Neutrophil (primary cell): ENCODE measurements at regions not wholly inside any gene's neighbourhood (a gene's known extent, or its start where the extent isn't known, plus 50 kb on each side); places are given as distances from the start of the nearest gene placed in this dataset.

Source experiments
- H3K27ac ChIP-seq: fragments of 200-600 bp; sonication (generic); 2 replicates; pipeline ENCODE4 v1.5.1; 2016; ENCODE audit warnings: mild to moderate bottlenecking, moderate library complexity
- H3K27me3 ChIP-seq: fragments of 200-600 bp; sonication (generic); 2 replicates; pipeline ENCODE4 v1.6.0; 2016; ENCODE audit warnings: mild to moderate bottlenecking
- H3K36me3 ChIP-seq: fragments of 200-600 bp; sonication (generic); 2 replicates; pipeline ENCODE4 v1.5.1; 2017
- H3K4me1 ChIP-seq, 2 experiments: fragments of 200-600 bp in 1 of 2; sonication (generic) in 1 of 2; 1 replicate in 1 of 2; 2 replicates in 1 of 2; pipeline versions ENCODE4 v1.5.1 to v1.6.1; 2013 to 2016; ENCODE audit warnings: low read depth in 1 of 2, low read length in 1 of 2, mild to moderate bottlenecking in 1 of 2, moderate library complexity in 1 of 2; ENCODE audit not compliant: control insufficient read depth in 1 of 2, insufficient read depth in 1 of 2
- H3K4me3 ChIP-seq, 2 experiments: fragments of 200-600 bp in 1 of 2; sonication (generic) in 1 of 2; 1 replicate in 1 of 2; 2 replicates in 1 of 2; pipeline ENCODE4 v1.5.1; 2013 to 2016; ENCODE audit warnings: low read depth in 1 of 2, low read length in 1 of 2, mild to moderate bottlenecking in 1 of 2, moderate library complexity in 1 of 2
- H3K9me3 ChIP-seq: fragments of 200-600 bp; sonication (generic); 2 replicates; pipeline ENCODE4 v1.5.1; 2016
- TF ChIP-seq, protein P1 (sequence below): fragments of 200-600 bp; sonication (generic); IDR thresholded peaks from 2 replicates; pipeline ENCODE4 v1.5.1; 2016; ENCODE audit warnings: antibody characterized with exemption

GRCh38 chr3:103926936-103927335 lies 1439.8 kb upstream of the ALCAM start:
- Histone ChIP-seq H3K9me3 (no peaks in the 10 kb centered on the region), H3K36me3 (no peaks in the 10 kb centered on the region), H3K4me3 (no peak overlapping the region), H3K27me3 (no peaks in the 10 kb centered on the region), H3K27ac (no peak overlapping the region), H3K4me1 (no peaks in the 10 kb centered on the region)
- TF ChIP-seq, protein P1, sequence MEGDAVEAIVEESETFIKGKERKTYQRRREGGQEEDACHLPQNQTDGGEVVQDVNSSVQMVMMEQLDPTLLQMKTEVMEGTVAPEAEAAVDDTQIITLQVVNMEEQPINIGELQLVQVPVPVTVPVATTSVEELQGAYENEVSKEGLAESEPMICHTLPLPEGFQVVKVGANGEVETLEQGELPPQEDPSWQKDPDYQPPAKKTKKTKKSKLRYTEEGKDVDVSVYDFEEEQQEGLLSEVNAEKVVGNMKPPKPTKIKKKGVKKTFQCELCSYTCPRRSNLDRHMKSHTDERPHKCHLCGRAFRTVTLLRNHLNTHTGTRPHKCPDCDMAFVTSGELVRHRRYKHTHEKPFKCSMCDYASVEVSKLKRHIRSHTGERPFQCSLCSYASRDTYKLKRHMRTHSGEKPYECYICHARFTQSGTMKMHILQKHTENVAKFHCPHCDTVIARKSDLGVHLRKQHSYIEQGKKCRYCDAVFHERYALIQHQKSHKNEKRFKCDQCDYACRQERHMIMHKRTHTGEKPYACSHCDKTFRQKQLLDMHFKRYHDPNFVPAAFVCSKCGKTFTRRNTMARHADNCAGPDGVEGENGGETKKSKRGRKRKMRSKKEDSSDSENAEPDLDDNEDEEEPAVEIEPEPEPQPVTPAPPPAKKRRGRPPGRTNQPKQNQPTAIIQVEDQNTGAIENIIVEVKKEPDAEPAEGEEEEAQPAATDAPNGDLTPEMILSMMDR = no peak

DNA sequence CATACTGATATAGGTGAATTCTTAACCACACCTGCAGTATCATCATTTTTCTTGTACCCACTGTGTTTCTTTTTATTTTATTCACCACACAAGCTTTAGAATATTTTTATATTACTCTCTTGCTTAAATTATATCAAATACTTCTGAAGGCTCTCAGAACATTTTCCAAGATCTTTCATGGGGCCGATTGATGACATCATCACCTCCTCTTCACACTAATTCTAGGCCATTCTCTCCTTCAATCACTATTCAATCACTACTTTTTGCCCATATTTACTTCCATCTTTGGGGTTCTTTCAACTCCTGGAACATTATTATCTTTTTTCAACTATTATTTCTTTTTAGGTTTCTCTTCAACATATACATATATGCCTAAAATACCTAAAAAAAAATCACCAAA lies 1438.8 kb upstream of the ALCAM start:
- no peaks in the 10 kb centered on the region for H3K9me3 ChIP-seq
- TF ChIP-seq, protein P1 = no peak
- H3K27ac ChIP-seq = no peak overlapping the region
- no peak overlapping the region for H3K4me3 ChIP-seq
- H3K36me3 ChIP-seq = no peaks in the 10 kb centered on the region
- H3K4me1 ChIP-seq = no peaks in the 10 kb centered on the region
- H3K27me3 ChIP-seq = no peaks in the 10 kb centered on the region

DNA sequence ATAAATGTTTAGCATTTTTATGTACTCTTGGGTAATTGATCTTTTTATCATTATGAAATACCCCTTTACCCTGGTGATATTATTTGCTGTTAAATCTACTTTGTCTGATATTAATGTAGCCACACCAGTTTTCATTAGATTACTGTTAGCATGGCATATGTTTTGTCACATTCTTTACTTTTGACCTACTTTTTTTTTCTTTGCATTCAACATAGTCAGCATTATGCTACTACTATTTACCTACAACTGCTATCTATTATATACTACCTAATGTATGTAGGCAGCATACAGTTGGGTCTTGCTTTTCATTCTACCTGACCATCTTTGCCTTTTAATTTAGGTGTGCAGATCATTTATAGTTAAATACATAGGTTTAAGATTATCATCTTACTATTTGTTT lies 1429.6 kb upstream of the ALCAM start:
- H3K4me1 ChIP-seq = no peaks in the 10 kb centered on the region
- no peaks in the 10 kb centered on the region for H3K27me3 ChIP-seq
- H3K36me3 ChIP-seq = no peaks in the 10 kb centered on the region
- no peaks in the 10 kb centered on the region for H3K9me3 ChIP-seq
- H3K4me3 ChIP-seq = no peak overlapping the region
- no peak overlapping the region for H3K27ac ChIP-seq
- TF ChIP-seq, protein P1 = no peak

GRCh38 chr3:103947062-103947461 lies 1419.6 kb upstream of the ALCAM start:
- no peak overlapping the region for H3K4me3 ChIP-seq
- no peaks in the 10 kb centered on the region for H3K4me1 ChIP-seq
- H3K27ac ChIP-seq = no peak overlapping the region
- no peaks in the 10 kb centered on the region for H3K36me3 ChIP-seq
- H3K27me3 ChIP-seq = no peaks in the 10 kb centered on the region
- H3K9me3 ChIP-seq = no peaks in the 10 kb centered on the region
- TF ChIP-seq, protein P1 = no peak

GRCh38 chr3:103949693-103950092 lies 1417.0 kb upstream of the ALCAM start:
- Histone ChIP-seq H3K27ac (no peak overlapping the region), H3K9me3 (no peaks in the 10 kb centered on the region), H3K27me3 (no peaks in the 10 kb centered on the region), H3K4me3 (no peak overlapping the region), H3K36me3 (no peaks in the 10 kb centered on the region), H3K4me1 (no peaks in the 10 kb centered on the region)
- TF ChIP-seq, protein P1 = no peak

DNA sequence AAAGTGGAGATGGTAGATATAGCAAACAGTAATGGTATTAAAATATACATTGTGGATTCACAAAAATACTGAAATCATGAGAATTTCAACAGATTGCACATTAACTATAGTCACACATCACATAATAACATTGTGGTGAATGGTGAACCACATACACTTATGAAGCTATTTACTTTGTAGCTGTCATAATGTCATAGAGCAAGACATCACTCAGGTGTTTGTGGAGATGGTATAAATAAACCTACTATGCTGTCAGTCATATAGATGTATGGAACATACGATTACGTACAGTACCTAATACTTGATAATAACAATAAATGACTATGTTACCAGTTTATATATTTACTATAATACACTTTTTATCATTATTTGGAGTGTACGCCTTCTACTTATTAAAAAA lies 1416.0 kb upstream of the ALCAM start:
- no peak overlapping the region for H3K4me3 ChIP-seq
- H3K4me1 ChIP-seq = no peaks in the 10 kb centered on the region
- no peaks in the 10 kb centered on the region for H3K36me3 ChIP-seq
- no peaks in the 10 kb centered on the region for H3K9me3 ChIP-seq
- no peak overlapping the region for H3K27ac ChIP-seq
- no peaks in the 10 kb centered on the region for H3K27me3 ChIP-seq
- TF ChIP-seq, protein P1 = no peak
